ENCODE measurements at regions not wholly inside any gene's neighbourhood (a gene's known extent, or its start where the extent isn't known, plus 50 kb on each side); places are given as distances from the start of the nearest gene placed in this dataset.

DNA sequence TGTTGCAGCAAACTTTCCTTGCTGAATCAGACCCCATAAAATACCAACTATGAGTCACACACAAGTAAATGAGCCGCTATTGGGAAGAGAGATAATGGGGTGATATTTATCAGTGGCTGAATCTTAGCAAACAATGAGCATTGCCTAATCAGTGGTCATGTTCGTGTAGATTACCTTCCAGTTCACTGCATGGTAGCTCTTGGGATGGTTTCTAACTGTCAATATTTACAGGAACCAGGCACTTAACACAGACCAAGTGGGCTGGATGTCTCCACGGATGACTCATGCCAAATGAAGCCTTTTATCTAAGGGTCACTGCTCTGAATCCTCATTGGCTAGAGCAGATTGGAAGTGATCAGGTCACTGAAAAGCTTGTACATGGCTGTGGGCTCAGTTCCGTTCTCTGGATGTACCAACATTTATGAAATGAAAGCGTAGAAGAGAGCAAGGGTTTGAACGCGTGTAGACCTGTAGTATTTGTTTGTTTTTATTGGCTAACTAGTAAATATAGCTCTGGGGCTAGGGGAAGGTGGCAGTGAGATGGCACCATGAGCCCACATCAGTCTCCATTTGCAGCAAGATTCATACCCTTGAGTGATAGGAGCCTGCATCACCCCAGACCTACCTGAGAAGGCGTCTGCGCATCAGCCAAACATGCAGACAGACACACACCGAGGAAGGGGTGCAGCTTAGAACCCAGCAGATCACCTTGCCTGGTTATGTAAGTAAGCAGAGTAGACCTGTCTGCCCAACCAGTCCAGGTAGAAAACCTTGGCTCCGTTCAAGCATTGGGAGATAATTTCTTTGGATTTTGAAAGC, 153.3 kb downstream of the TOMM20 start (continued):
- peak; percentile 82 for TF ChIP-seq IRF9 (tag; IDR thresholded peaks at IDR 0.05)
- peak; percentile 82 for TF ChIP-seq EGR1 (conservative IDR thresholded peaks at IDR 0.05)
- TF ChIP-seq MAFF (IDR thresholded peaks at IDR 0.05; ENCODE audit: low read length) = peak; percentile 69
- TF ChIP-seq MAZ (CRISPR knock-in tag; conservative IDR thresholded peaks at IDR 0.05 in 1 of 2, IDR thresholded peaks at IDR 0.05 in 1 of 2) = peak; percentile 21 to 53; a peak in 3 of 4 replicates
- peak; percentile 77 for TF ChIP-seq E2F8 (IDR thresholded peaks at IDR 0.05; ENCODE audit: low read depth, partially characterized antibody)
- TF ChIP-seq ETV1 (tag; conservative IDR thresholded peaks at IDR 0.05; ENCODE audit: low read depth) = peak; percentile 62; the same call in 1 of the 2 replicates
- peak; percentile 53; the same call in 1 of the 2 replicates for TF ChIP-seq GABPA (tag; conservative IDR thresholded peaks at IDR 0.05; ENCODE audit: low read depth)
- peak; percentile 6; the same call in 1 of the 2 replicates for TF ChIP-seq SMAD3 (CRISPR knock-in tag; conservative IDR thresholded peaks at IDR 0.05)
- no peak for TF ChIP-seq ZNF232 (CRISPR knock-in tag; IDR thresholded peaks at IDR 0.05)
- TF ChIP-seq PHB2 (IDR thresholded peaks at IDR 0.05; ENCODE audit: low read depth) = no peak
- TF ChIP-seq ZNF41 (CRISPR knock-in tag; conservative IDR thresholded peaks at IDR 0.05) = 0 out of 2 replicates have a peak, but pooled peaks have one; percentile 45
- TF ChIP-seq RFX7 (CRISPR knock-in tag; IDR thresholded peaks at IDR 0.05) = no peak
- peak; percentile 90 for TF ChIP-seq TCF3 (CRISPR knock-in tag; IDR thresholded peaks at IDR 0.05)
- no peak for TF ChIP-seq ZNF518B (CRISPR knock-in tag; IDR thresholded peaks at IDR 0.05)
- peak; percentile 96 for TF ChIP-seq NEUROD1 (IDR thresholded peaks at IDR 0.05; ENCODE audit: borderline replicate concordance, low read depth, low read length, partially characterized antibody)
- peak; percentile 99 for TF ChIP-seq JUN (IDR thresholded peaks at IDR 0.05; ENCODE audit: borderline replicate concordance, low read depth, low read length)
- peak; percentile 54; the same call in 1 of the 2 replicates for TF ChIP-seq JUN (CRISPR knock-in tag; IDR thresholded peaks at IDR 0.05; ENCODE audit: borderline replicate concordance)
- TF ChIP-seq NR2C1 (IDR thresholded peaks at IDR 0.05) = peak; percentile 90
- peak; percentile 95 for TF ChIP-seq NR2C1 (tag; IDR thresholded peaks at IDR 0.05)
- TF ChIP-seq ZC3H8 (IDR thresholded peaks at IDR 0.05) = no peak
- no peak for TF ChIP-seq ZNF764 (CRISPR knock-in tag; IDR thresholded peaks at IDR 0.05; ENCODE audit: low read depth)
- TF ChIP-seq RBM39 (optimal IDR thresholded peaks at IDR 0.05; ENCODE audit: low read depth, low read length) = peak; percentile 74
- TF ChIP-seq MIER1 (IDR thresholded peaks at IDR 0.05; ENCODE audit: low read depth) = no peak; the same call in 1 of the 2 replicates

Measured in K562 (cell line).